ENCODE measurements at regions not wholly inside any gene's neighbourhood (a gene's known extent, or its start where the extent isn't known, plus 50 kb on each side); places are given as distances from the start of the nearest gene placed in this dataset.
"Not testable (repeated sequence)": the region's sequence is repeated elsewhere in the genome, so short reads cannot be mapped to it uniquely, and the experiment has no call there.

DNA sequence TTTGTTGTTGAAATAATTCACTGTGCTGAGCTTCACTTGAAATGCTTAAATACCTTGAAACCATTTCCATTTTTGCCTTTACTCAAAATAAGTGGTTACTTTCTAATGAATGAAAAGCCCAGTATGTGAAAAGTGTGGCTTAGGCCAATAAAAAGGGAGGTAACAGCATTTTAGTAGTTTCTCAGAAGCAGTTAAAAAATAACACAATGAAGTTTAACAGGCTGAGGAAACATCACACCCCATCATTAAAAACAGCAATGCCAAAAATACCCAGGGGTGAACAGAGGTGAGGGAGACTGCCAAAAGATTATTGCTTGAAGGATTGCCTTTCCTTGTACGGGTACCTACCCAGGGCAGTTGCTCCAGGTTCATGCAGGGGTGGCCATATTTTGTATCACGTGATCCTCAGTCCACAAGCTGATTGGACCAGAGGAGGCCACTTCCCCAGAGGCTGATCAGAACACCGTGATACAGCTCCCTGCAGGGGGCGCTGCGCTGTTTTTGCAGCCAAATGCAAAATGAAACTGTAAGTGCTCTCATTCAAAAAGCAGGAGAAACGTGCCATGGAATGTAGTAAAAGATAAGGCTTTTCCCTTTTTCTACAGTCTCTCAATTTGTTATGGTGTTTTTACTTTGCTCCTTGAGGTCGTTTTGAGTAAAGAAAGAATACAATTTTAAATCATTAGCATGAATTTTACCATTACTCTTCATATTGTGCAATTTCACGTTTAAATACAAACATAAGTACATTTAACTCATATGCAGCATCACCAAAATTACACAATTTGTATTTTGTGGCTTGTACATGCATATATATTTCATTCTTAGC, 70.2 kb upstream of the SH3BP4 start:
- CTCF ChIA-PET, result interaction anchor here (0.7 to 2.4 kb wide), 10 partner anchors 14 to 287 kb away, joined by 3 to 8 read pairs (median 4); no protein-coding TSS in a partner anchor
- POLR2A ChIA-PET, result no interaction called here
- no peak for DNase-seq (ENCODE audit: low read depth, low spot score)
- TF ChIP-seq, protein P1, sequence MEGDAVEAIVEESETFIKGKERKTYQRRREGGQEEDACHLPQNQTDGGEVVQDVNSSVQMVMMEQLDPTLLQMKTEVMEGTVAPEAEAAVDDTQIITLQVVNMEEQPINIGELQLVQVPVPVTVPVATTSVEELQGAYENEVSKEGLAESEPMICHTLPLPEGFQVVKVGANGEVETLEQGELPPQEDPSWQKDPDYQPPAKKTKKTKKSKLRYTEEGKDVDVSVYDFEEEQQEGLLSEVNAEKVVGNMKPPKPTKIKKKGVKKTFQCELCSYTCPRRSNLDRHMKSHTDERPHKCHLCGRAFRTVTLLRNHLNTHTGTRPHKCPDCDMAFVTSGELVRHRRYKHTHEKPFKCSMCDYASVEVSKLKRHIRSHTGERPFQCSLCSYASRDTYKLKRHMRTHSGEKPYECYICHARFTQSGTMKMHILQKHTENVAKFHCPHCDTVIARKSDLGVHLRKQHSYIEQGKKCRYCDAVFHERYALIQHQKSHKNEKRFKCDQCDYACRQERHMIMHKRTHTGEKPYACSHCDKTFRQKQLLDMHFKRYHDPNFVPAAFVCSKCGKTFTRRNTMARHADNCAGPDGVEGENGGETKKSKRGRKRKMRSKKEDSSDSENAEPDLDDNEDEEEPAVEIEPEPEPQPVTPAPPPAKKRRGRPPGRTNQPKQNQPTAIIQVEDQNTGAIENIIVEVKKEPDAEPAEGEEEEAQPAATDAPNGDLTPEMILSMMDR (IDR thresholded peaks at IDR 0.05; ENCODE audit: insufficient read depth, low read length, missing control alignments), result peak; percentile 50
- H3K4me3 ChIP-seq (ENCODE audit: low read depth, low read length), result no peak overlapping the region

DNA sequence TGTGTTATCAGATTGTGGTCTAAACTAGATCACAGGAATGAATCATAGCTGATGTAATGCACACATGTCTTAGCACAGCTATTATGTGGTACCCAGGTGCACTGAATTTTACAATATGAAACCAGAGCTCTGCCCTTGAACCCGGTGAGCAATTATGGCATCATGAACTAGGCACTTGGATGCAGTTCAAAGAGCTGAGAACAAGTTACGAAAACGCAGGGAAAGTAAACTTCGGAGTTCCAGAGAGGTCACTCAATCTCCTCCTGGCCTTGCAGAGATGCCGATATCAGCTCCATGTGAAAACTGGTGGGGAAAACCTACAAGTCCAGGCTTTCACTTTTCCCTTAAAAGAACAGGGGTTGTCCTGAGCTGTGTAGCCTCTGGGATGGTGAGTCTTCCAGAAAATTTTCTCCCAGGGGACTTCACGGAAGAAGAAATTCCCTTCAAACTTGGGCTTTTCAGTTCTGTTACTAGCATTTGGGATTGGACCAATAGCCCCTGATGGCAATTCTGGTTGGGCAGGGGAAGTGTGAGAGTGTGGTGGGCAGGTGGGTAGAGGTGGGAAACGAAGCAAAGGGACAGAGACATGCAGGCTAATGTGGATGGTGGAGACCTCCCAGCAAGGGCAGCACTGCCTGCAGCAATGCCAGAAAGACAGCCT, 71.1 kb upstream of the SH3BP4 start:
- ChIA-PET POLR2A (no interaction called here), CTCF (interaction anchor here (0.8 to 2.4 kb wide), 8 partner anchors 15 to 228 kb away, joined by 3 to 8 read pairs (median 4); no protein-coding TSS in a partner anchor)
- TF ChIP-seq, protein P1 (IDR thresholded peaks at IDR 0.05; ENCODE audit: insufficient read depth, low read length, missing control alignments), result no peak
- H3K4me3 ChIP-seq (ENCODE audit: low read depth, low read length), result no peak overlapping the region
- peak; percentile 14 for DNase-seq (ENCODE audit: low read depth, low spot score)

DNA sequence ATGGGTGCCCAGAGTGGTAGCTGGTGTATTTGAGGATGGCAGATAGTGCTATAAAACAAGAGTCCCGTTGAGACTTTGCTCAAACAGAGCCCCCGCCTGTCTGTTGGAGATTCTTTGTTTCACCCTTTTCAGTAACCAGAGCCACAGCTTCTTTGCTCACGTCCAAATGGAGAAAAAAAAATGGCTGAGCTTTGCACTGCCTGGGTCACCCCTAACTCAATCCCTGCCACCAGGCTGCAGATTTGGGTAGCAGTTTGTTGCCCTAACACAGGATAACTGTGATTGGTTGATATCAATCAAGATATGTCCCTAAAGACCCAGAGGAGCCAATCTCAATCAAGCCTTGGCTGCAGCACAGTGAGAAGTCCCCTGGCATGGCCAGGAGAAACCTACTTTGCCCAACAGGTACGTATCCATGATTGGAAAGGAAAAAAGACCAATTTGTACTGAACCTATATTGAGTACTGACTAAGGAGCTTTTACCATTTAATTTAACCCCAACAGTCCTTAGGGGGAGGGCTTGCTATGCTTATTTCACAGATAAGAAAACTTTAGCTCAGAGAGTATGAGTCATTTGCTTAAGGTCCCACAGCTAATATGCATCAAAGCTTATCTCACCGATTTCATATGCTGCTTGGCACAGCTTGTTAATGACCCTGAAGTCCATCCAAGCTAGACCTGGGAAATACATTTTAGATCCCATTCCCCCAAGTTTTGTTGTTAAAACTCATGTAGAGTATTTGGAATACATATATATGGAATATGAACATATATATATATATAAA, 72.0 kb upstream of the SH3BP4 start:
- TF ChIP-seq, protein P1 (IDR thresholded peaks at IDR 0.05; ENCODE audit: insufficient read depth, low read length, missing control alignments), result no peak

DNA sequence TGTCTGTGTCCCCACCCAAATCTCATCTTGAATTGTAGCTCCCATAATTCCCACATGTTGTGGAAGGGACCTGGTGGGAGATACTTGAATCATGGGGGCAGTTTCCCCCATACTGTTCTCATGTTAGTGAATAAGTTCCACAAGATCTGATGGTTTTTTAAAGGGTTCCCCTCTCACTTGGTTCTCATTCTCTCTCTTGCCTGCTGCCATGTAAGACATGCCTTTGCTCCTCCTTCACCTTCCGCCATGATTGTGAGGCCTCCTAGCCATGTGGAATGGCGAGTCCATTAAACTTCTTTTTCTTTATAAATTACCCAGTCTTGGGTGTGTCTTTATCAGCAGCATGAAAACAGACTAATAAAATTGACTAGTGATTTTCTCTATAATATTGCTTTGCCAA, 75.2 kb upstream of the SH3BP4 start:
- DNase-seq (ENCODE audit: low read depth, low spot score); CTCF ChIA-PET; POLR2A ChIA-PET; H3K4me3 ChIP-seq (ENCODE audit: low read depth, low read length): not testable (repeated sequence)

More for the DNA sequence above, 72.0 kb upstream of the SH3BP4 start:
- H3K4me3 ChIP-seq (ENCODE audit: low read depth, low read length), result no peak overlapping the region
- CTCF ChIA-PET, result interaction anchor here (0.7 to 2.4 kb wide), 5 partner anchors 17 to 228 kb away, joined by 3 to 8 read pairs (median 3); no protein-coding TSS in a partner anchor
- DNase-seq (ENCODE audit: low read depth, low spot score), result peak; percentile 12
- POLR2A ChIA-PET, result no interaction called here

DNA sequence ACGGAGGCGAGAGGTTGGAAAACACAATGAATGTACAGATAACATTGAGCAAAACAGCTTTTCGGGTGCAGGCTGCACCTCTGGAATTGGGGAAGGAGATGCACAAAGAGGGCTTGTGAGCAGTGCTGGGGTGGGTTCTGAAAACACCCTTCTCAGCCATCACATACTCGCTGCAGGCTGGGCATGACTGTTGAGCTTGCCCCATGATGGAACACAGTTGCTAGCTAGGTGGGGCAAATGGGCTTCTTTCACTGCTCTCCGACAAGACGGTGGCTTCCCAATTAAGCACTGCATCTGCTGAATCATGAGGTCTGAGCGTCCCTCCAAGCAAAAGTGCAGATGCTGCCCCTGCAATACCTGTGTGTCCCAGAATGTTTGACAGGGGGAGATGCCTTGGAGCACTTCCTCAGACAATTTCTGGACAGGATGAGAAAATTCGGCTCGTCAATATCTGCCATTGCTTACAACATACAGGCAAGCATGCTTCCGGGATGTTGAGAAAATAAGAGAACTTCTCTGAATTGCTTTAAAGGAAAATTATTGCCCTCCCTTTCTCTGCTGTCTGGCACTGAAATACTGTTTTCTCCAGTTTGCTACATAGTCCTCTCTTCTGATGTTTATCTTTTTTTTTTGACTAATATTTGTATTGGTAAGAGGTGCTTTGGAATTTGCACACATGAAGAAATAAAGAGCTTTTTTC, 77.3 kb upstream of the SH3BP4 start:
- DNase-seq (ENCODE audit: low read depth, low spot score), result no peak
- ChIA-PET CTCF (no interaction called here), POLR2A (no interaction called here)
- H3K4me3 ChIP-seq (ENCODE audit: low read depth, low read length), result no peak overlapping the region
- TF ChIP-seq, protein P1 (IDR thresholded peaks at IDR 0.05; ENCODE audit: insufficient read depth, low read length, missing control alignments), result no peak

DNA sequence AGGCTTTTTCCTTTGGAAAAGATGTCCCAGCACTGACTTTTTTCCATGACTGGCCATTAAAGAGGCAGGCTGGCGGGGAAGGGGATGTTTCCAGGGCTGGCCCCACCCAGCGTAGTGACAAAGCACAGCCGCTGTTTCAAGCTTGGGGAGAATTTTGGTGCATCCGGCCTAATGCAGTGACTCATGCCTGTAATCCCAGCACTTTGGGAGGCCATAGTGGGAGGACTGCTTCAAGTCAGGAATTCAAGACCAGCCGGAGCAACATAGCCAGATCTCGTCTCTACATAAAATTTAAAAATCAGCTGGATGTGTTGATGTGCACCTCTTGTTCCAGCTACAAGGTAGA, 78.0 kb upstream of the SH3BP4 start:
- TF ChIP-seq, protein P1 (IDR thresholded peaks at IDR 0.05; ENCODE audit: insufficient read depth, low read length, missing control alignments), result no peak
- no peak for DNase-seq (ENCODE audit: low read depth, low spot score)
- H3K4me3 ChIP-seq (ENCODE audit: low read depth, low read length), result no peak overlapping the region
- POLR2A ChIA-PET, result no interaction called here
- CTCF ChIA-PET, result no interaction called here
